GM12873 (cell line): ENCODE measurements at regions not wholly inside any gene's neighbourhood (a gene's known extent, or its start where the extent isn't known, plus 50 kb on each side); places are given as distances from the start of the nearest gene placed in this dataset.

ENCODE experiments used
- CTCF ChIP-seq: IDR thresholded peaks from 2 replicates; pipeline ENCODE4 v1.5.1; 2012; ENCODE audit warnings: low read depth, mild to moderate bottlenecking, moderate library complexity, low read length, control low read depth; ENCODE audit not compliant: insufficient read depth; ENCODE audit errors: missing control alignments

DNA sequence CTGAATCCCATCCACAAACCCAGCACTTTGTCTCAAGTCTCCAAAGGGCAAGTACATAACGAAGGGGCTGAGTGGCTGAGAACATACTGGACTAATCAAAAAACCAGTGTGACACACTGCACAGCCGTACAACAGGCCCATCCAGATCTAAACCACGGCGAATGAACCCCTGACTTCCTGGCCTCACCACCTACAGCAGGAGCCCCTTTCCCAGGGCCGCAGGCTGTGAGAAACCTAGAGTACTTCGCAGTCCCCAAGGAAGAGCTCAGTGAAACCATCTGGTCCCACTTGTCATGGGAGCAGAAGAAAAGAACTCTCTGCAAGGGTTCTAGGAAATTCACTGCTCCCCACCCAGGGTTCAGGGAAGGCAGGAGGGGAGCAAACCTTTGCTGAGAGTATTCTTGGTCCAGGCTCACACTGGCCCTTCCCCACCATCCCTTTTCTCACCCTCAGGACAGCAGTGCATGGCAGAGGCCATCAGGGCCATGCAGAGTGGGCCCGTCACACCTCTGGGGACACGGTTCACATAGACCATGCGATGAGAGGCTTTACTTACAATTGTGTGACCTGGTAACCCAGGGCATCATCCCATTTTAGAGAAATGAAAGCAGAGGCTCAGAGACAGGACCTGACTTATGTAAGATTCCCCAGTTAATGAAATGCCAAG lies 192.8 kb downstream of the BCL11B start:
- TF ChIP-seq CTCF: no peak

DNA sequence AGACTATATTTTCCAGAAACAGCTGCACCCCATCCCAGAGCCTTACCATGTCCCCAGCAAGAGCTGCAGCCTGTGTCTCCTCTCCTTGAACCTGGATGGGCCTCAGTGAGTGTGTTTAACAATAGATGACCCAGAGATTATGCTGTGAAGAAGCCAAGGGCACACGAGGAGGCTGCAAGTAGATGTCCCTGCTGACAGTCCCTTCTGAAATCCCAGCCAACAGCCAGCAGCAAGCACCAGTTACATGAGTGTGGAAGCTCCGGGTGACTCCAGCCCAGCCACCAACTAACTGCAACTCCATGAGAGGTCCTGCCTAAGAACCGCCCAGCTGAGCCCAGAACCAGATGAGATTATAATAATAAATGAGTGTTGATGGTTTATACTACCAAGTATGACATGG lies 191.7 kb downstream of the BCL11B start:
- no peak for TF ChIP-seq CTCF

DNA sequence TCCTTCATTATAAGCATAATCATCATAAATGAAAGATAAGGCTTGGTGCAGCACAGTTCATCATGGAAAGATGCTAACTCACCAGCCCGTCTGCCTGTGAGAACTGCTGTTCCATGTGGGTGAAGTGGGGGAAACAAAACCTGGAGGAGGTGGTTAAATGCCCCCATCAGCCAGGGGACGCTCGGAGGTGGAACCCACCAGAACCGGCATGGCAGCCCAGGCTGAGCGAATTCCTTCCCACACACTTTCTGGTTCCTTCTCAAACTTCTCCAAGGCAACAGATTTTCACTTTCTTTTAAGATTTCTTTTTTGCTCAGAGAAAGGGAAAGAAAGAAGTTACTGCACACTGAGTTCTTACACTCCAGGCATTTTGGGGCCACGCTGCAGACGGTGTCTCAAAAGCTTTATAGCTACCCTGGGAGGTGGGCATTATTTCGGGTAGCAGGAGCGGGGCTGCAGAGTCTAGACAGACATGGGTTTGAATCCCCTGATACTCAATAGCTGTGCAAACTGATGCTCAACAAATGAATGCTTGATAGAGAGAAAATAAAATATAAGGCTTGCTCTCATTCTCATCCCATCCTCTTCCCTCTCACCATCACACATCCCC lies 190.7 kb downstream of the BCL11B start:
- TF ChIP-seq CTCF: no peak

GRCh38 chr14:99081880-99082279 lies 190.1 kb downstream of the BCL11B start:
- TF ChIP-seq CTCF: no peak

DNA sequence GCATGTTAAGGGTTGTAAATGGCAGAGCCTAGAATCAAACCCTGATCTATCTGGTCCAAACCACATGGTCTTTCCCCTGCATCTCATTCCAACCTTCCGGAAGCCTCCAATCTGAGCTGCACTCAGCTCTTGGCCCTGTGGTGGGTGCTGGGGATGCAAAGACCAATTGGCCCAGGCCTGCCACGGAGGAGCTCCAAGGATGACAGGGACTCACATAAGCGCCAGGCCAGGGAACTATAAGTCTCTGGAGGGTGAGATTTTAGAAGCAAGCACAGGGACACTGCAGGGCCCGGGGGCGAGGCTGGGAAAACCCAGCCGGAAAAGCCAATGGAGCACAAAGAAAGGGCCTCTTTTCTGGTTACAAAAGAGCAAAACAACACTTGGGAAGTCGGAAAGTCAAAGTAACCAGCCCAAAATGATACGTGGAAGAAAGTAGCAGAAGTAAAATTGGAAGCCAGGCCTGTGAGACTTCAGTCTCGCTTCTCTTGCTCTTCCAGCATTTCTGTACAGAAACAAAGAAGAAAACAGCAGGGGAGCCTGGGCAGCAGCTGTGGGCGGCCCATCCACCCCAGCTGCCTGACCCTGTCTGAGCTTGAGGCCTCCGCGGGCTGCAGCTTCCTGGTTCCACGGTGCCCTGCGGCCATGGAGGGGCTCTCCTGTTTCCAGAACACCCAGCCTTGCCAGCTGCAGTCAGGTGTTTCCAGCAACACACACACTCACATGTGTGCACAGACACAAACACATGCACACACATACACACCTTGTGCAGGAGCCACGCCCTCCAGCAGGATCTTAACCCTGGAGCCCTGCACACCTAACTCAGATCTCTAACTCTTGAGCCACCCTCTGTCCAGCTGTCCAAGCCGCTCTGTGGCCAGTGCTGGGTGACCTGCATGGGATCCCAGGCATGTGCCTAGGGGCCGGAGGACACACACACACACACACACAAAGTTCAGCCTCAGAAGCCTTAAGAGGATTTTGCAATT lies 178.2 kb downstream of the BCL11B start:
- TF ChIP-seq CTCF: no peak

GRCh38 chr14:99094901-99095300 lies 177.1 kb downstream of the BCL11B start:
- no peak for TF ChIP-seq CTCF

GRCh38 chr14:99095369-99095768 lies 176.6 kb downstream of the BCL11B start:
- no peak for TF ChIP-seq CTCF
